ENCODE measurements at regions not wholly inside any gene's neighbourhood (a gene's known extent, or its start where the extent isn't known, plus 50 kb on each side); places are given as distances from the start of the nearest gene placed in this dataset.

GRCh38 chr17:79483842-79484241, 127.0 kb downstream of the RBFOX3 start (continued):
- no peak for TF ChIP-seq ZNF512 (CRISPR knock-in tag; IDR thresholded peaks at IDR 0.05; ENCODE audit: borderline replicate concordance)
- TF ChIP-seq, protein P1, sequence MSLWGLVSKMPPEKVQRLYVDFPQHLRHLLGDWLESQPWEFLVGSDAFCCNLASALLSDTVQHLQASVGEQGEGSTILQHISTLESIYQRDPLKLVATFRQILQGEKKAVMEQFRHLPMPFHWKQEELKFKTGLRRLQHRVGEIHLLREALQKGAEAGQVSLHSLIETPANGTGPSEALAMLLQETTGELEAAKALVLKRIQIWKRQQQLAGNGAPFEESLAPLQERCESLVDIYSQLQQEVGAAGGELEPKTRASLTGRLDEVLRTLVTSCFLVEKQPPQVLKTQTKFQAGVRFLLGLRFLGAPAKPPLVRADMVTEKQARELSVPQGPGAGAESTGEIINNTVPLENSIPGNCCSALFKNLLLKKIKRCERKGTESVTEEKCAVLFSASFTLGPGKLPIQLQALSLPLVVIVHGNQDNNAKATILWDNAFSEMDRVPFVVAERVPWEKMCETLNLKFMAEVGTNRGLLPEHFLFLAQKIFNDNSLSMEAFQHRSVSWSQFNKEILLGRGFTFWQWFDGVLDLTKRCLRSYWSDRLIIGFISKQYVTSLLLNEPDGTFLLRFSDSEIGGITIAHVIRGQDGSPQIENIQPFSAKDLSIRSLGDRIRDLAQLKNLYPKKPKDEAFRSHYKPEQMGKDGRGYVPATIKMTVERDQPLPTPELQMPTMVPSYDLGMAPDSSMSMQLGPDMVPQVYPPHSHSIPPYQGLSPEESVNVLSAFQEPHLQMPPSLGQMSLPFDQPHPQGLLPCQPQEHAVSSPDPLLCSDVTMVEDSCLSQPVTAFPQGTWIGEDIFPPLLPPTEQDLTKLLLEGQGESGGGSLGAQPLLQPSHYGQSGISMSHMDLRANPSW (CRISPR knock-in tag; conservative IDR thresholded peaks at IDR 0.05; ENCODE audit: low read depth) = no peak
- TF ChIP-seq, protein P2, sequence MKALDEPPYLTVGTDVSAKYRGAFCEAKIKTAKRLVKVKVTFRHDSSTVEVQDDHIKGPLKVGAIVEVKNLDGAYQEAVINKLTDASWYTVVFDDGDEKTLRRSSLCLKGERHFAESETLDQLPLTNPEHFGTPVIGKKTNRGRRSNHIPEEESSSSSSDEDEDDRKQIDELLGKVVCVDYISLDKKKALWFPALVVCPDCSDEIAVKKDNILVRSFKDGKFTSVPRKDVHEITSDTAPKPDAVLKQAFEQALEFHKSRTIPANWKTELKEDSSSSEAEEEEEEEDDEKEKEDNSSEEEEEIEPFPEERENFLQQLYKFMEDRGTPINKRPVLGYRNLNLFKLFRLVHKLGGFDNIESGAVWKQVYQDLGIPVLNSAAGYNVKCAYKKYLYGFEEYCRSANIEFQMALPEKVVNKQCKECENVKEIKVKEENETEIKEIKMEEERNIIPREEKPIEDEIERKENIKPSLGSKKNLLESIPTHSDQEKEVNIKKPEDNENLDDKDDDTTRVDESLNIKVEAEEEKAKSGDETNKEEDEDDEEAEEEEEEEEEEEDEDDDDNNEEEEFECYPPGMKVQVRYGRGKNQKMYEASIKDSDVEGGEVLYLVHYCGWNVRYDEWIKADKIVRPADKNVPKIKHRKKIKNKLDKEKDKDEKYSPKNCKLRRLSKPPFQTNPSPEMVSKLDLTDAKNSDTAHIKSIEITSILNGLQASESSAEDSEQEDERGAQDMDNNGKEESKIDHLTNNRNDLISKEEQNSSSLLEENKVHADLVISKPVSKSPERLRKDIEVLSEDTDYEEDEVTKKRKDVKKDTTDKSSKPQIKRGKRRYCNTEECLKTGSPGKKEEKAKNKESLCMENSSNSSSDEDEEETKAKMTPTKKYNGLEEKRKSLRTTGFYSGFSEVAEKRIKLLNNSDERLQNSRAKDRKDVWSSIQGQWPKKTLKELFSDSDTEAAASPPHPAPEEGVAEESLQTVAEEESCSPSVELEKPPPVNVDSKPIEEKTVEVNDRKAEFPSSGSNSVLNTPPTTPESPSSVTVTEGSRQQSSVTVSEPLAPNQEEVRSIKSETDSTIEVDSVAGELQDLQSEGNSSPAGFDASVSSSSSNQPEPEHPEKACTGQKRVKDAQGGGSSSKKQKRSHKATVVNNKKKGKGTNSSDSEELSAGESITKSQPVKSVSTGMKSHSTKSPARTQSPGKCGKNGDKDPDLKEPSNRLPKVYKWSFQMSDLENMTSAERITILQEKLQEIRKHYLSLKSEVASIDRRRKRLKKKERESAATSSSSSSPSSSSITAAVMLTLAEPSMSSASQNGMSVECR (CRISPR knock-in tag; IDR thresholded peaks at IDR 0.05; ENCODE audit: borderline replicate concordance) = no peak
- no peak for TF ChIP-seq JAZF1 (CRISPR knock-in tag; IDR thresholded peaks at IDR 0.05)
- TF ChIP-seq, protein P3, sequence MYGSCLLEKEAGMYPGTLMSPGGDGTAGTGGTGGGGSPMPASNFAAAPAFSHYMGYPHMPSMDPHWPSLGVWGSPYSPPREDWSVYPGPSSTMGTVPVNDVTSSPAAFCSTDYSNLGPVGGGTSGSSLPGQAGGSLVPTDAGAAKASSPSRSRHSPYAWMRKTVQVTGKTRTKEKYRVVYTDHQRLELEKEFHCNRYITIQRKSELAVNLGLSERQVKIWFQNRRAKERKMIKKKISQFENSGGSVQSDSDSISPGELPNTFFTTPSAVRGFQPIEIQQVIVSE (CRISPR knock-in tag; IDR thresholded peaks at IDR 0.05; ENCODE audit: borderline replicate concordance) = no peak
- TF ChIP-seq RELA (CRISPR knock-in tag; IDR thresholded peaks at IDR 0.05; ENCODE audit: borderline replicate concordance) = no peak
- TF ChIP-seq ZNF425 (CRISPR knock-in tag; conservative IDR thresholded peaks at IDR 0.05) = no peak
- TF ChIP-seq TCF7 (CRISPR knock-in tag; IDR thresholded peaks at IDR 0.05; ENCODE audit: low read depth) = no peak
- TF ChIP-seq, protein P4, sequence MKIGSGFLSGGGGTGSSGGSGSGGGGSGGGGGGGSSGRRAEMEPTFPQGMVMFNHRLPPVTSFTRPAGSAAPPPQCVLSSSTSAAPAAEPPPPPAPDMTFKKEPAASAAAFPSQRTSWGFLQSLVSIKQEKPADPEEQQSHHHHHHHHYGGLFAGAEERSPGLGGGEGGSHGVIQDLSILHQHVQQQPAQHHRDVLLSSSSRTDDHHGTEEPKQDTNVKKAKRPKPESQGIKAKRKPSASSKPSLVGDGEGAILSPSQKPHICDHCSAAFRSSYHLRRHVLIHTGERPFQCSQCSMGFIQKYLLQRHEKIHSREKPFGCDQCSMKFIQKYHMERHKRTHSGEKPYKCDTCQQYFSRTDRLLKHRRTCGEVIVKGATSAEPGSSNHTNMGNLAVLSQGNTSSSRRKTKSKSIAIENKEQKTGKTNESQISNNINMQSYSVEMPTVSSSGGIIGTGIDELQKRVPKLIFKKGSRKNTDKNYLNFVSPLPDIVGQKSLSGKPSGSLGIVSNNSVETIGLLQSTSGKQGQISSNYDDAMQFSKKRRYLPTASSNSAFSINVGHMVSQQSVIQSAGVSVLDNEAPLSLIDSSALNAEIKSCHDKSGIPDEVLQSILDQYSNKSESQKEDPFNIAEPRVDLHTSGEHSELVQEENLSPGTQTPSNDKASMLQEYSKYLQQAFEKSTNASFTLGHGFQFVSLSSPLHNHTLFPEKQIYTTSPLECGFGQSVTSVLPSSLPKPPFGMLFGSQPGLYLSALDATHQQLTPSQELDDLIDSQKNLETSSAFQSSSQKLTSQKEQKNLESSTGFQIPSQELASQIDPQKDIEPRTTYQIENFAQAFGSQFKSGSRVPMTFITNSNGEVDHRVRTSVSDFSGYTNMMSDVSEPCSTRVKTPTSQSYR (CRISPR knock-in tag; IDR thresholded peaks at IDR 0.05) = no peak

All from WTC11 (cell line).